ENCODE measurements at regions not wholly inside any gene's neighbourhood (a gene's known extent, or its start where the extent isn't known, plus 50 kb on each side); places are given as distances from the start of the nearest gene placed in this dataset.

DNA sequence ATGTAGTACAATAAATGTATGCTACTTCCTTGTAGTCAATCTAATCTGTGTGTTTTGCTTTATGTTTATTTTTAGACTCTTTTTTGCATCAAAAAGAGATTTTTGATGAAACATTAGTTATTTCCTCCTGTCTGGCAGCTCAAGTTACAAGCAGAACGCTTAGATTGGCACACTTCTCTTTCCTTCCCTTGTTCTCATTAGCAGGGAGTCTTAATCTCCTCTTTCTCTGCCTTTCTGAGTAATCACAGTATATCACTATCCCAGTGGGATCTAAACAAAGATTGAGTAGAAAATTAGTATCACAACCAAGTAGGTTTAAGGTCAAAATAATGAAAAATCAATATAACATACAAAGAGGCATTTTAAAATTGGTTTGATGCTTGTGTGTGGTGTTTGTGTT lies 1192.6 kb downstream of the C4orf33 start:
- no peak for DNase-seq (ENCODE audit: low spot score)

DNA sequence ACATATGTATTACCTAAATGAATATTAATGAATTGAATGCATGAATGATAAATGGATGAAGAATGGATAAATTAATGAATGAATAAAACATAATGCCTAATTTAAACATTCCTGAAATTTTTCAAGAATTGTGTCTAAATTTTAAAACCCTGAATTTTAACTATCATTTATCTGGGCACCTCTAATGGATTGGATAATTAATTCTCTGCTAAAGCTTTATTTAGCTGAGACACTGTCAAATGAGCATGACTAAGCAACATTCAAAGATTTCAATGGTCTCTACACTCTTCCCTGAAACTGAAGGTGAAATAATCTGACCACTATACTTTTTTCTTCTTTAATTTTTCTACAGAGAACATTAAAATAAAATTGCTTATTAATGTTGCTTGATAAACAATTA lies 1197.7 kb downstream of the C4orf33 start:
- no peak for DNase-seq (ENCODE audit: low spot score)

DNA sequence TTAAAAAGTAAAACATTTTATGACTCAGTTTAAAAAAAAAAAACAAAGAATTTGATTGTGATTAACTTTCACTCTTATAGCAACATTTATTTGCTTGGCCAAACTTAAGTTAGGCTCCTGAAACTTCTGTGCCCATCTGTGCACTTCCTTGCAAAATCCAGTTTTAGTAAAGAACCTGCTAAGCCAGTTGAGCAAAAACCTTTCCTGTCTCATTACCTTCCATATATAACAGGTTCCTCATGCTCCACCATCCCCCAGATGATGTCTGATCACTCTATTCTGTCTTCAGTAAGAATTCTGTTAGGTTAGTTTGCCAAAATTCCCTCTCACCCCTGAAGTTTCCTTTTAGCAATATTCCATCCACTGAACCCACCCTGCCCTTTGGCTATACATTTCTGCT lies 1200.5 kb downstream of the C4orf33 start:
- no peak for DNase-seq (ENCODE audit: low spot score)

DNA sequence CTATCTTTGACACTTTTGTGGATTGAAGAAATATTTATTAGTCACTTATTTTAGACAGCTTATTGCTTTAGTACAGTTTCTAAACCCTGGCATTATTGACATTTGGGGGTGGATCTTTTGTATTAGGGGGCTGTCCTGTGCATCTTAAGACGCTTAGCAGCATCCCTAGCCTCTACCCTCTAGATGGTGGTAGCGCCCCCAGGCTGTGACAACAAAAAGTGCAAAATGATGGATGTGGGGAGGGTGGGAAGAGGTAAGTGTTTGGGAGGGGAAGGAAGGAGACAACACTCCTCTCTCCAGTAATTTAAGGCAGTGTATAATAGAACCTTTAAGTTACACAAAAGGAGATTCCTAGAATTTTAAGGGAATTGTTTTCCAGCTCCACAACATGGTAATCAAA lies 1210.6 kb downstream of the C4orf33 start:
- no peak for DNase-seq (ENCODE audit: low spot score)

DNA sequence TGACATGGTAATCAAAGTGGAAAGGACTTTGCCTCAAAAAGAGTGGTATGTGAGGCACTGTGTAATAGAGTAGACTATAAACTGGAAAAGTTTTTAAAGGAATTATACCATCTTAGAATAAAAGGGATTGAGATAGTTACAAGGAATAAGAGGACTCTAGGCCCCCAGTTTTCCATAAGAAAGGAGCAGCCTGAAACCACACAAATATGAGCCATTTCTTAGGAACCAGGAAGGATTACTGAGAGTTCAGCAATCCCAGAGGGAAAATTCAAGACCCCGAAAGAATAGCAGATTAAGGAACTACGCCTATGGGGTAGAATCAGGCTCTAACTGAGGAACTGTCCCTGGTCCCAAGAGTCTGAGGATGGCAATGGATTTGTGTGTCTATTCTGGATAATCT lies 1213.3 kb downstream of the C4orf33 start:
- no peak for DNase-seq (ENCODE audit: low spot score)

DNA sequence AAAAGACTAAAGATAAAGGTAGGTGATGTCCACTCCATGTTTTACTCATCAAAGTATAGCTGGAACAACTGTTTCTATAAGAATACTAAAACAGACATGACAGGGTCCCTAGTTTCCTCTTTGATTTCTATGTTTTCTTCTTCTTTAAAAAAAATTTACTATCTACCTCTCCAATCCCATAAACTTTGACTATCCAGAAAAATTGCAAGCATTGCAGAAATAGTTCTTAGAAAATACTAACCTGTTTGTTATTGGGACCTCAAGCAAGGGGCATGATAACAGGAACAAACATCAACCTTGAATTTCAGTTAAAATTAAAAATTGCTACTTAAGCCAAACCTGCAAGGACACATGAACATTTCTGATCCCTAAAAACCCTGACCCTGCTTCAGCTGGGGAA lies 1226.5 kb downstream of the C4orf33 start:
- DNase-seq (ENCODE audit: low spot score) = no peak

DNA sequence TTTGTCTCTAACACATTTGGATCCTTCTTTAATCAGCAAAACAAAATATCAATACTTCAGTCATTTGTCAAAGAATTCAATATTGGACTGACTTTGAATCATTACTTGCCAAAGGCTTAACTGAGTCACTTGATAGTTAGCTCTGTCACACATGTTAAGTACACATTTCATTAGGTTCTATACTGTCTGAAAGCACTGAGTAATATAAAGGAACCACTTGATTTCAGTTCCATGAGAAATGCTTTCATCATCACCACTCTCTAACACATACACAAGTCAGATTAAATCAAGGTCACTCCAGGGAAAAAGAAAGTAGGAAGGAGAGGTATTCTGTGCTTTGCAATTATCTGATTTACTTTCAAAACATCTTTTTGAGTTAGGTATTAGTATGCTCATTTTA lies 1233.1 kb downstream of the C4orf33 start:
- DNase-seq (ENCODE audit: low spot score) = no peak

DNA sequence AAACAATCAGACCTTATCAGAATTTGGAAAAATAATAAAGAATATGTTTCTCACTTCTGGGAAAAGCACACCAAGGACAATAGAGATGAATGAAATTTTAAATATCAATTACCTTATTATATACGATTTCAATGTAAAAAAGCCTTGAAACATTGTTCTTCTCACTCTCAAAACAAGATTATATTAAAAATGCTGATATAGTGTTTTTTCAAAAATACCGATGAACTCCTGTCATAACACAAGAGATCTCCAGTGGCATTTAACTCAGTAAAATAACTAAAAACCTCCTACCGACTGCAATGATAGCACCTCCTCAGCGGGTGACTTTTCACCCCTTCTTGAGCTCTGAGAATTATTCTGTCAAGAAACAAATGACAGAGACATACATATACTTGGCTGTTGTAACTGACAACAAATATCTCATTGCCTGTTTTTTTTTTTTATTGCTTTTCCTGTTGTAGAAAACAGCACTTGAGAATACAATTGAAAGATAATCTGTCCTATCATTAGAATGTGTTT lies 1237.3 kb downstream of the C4orf33 start:
- no peak for DNase-seq (ENCODE audit: low spot score)

DNA sequence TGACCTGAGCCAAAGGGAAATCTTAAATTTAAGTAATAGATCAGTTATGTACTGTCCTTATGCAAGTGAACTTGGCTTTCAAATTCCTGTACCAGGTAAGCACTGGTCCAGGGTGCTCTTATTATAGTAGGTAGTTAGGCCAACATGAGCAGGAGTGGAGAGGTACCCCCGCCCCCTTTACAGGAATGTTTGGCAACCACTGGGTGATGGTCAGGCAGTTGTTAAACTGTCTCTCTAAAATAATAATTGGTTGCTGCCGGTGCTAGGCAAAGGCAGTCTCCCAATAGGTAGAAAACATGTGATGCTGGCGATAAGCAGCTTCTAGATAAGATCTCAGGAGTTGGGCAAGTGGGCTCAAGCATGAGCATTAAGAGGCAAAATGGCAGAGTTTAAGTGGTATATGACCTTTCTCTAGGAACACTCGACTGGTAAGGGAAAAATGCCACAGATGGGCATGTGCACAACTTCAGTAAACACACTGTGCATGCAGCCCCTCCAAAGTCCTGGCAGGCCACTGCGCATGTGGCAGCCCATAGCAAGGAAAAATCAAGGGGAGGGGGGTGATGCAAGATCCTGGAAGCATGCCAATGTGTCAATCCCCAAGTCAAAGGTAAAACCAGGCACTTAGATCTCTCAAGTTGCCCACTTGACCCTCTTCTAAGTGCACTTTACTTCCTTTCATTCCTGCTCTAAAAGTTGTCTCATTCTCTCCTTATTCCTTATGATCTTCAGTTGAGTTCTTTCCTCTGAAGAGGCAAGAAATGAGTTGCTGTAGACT lies 1239.7 kb downstream of the C4orf33 start:
- no peak for DNase-seq (ENCODE audit: low spot score)

DNA sequence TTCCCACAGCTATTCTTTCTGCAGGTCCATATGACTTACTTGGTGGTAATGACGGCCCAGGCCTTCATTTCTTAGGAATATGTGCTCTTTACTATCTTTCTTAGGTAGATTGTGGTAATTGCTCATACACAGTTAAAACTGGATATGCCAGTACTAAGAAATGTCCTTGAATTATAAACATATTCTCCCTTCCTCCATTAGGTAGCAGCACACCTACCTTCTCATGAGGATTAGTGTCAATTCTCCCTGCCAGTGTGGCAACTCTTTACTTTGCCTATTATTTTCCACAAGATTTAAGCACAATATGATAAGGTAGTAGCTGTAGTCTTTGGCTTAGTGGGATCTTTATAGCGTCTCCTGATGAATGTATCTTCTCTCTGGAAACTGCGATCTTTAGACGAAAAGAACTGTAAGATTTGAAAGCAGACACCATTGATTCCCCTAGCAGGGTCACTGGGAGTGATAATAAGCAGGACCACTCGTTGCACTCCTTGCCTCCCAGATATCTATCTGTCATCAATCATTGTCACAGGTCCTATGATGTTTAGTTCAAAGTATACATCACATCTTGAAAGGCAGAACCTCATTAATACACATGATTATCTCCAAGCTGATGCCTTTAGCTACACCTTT lies 1240.7 kb downstream of the C4orf33 start:
- no peak for DNase-seq (ENCODE audit: low spot score)

DNA sequence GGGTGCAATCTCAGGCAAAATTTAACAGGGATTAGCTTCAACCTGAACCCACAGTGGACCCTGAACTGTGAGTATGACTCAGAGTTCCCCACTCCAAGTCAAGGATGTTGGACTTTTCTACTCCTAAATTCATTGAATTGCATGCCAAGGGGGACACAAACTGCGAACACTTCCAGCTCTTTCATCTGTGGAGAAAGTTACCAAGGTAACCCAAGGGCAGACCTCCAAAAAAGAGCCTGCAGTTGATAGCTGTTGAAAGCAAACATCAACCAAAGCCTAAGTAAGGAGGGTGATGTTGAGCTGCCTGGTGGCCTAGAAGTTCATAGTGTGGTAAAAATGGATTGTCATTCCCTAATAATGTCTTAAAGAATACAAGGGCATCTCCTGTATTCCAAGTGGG lies 1242.9 kb downstream of the C4orf33 start:
- no peak for DNase-seq (ENCODE audit: low spot score)

DNA sequence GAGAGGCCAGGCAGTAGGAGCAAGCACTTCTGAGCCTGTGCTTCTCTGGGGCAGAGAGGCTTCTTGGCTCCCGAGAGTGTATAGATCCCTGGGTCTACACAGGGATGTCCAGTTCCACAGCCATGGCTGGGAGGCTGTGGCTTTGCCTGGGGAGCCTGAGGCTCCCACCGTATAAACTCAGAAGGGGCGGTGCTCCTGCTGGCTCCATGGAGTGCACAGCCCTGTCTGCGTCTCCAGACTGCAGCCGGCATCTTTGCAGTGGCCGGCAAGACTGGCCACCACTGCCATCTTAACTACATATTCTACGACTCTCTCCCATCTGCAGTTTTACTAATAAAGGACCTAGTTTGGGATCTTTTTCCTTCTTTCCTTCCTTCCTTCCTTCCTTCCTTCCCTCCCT lies 1253.8 kb downstream of the C4orf33 start:
- no peak for DNase-seq (ENCODE audit: low spot score)

DNA sequence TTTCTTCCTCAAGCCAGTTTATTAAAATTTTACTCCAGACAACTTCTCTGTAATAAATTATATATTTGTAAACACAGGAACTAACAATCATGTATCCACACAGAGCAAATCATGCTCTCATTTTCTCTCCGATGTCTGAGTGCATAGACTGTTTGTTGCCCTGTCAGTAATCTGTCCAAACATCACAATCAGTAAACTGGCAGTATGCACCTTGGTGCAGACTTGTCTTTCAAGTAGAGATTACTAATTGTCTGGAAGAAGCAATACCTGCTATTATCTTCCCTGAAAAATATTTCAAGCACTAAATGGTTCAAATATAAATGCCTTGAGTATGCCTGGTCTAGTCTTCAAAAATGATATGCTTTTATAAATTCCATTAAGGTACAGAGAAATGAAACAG lies 1260.9 kb downstream of the C4orf33 start:
- no peak for DNase-seq (ENCODE audit: low spot score)

DNA sequence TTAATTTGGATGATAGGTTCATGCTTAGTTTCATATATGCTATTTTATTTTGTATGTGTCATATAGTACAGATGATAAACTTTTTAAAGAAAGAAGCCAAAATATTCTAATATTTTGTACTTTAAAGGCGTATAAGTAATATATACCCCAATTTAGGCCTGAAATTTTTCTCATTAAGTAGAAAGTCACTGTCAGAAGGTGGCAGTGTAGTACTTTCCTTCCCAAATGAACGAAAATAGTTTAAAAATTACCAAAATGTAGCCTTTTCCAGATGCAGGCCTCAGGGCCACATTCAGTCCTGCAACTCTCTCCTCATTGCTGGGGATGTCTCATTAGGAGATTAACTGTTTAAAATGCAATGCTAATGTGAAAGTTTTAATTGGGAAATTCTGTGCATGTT lies 1263.6 kb downstream of the C4orf33 start:
- no peak for DNase-seq (ENCODE audit: low spot score)

DNA sequence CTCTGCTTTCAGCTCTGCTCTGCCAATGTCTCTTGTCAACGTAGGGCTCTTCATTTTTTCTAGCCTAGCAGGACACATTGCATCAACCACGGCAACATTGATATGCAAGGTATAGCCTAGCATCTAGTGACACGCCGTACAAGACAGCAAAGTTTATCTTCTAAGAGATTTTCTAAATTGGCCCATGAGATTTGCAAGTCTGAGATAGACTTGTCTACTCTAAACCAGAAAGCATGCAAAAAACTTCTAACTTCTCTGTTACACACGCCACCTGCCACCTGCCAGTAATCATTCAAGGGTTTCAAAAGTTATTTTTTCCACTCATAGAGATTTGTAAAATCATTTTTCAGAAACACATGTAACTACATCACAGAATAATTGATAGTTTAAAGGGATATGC lies 1265.7 kb downstream of the C4orf33 start:
- DNase-seq (ENCODE audit: low spot score) = no peak

DNA sequence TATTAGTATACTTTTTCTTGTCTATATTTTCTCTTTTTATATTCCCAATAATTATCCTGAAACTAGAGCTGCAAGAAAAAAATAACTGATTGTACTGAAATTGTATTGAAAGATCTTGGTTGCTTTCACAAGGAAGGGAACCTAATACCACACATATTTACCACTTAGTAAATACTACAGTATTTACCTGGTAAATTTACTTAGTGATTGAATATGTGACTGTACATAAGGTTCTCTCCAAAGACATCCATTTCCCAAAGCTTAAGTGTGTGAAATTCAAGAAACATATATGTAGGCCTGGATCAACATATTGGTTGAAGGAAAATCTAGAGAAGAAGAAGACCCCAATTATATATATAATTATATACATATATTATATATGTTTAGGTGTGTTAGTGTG lies 1272.7 kb downstream of the C4orf33 start:
- DNase-seq (ENCODE audit: low spot score) = no peak

DNA sequence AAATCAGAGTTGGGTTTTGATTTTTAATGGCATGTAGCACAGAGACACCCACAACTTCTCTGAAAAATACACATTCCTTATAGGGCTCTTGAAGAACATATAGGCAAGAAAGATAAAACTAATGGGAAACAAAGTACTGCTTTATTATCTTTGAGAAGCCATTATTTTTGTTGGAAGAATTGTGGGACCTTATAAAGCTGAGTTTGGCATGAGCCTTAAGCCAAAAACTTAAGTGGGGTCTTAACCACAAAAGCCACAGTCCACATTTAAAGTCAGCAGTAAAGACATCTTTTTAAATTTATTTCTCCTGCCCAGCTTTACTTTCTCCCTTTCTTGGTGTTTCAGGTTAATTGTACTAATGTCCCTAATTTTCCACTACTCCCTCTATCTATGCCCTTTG lies 1297.3 kb downstream of the C4orf33 start:
- DNase-seq (ENCODE audit: low spot score) = no peak

DNA sequence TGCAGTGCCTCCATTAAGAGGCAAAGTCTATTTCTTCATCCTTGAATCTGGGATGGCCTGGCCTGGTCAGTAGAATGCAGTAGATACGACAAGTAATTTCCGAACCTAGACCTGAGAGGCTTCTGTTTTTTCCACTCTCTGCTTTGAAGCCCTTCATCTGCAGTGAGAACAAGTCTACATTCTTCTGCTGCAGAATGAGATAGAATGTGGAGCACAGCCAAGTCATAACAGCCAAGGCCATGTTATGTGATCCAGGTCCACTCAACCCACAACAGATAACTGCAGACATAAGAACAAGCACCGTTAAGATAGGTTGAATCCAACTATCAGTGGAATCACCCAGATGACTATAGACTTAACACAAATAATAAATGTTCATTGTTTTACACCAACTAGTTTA lies 1297.7 kb downstream of the C4orf33 start:
- no peak for DNase-seq (ENCODE audit: low spot score)

DNA sequence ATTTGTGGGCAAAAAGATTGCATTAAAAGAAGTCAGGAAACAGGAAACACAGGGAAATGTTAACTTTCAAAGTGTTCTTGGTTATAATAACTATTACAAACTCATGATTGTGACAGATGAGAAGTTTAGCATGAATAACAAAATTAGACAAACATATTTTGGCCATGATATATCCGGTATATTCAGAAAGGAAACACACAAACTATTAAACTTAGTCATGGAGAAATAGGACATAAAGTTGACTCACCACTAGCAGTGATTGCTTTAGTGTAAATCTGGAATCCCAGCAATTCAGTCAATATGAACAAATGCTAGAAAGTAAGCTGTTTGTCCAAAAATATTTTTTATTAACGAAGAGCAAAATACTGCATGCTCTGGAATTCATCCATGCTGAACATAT lies 1299.9 kb downstream of the C4orf33 start:
- DNase-seq (ENCODE audit: low spot score) = no peak

DNA sequence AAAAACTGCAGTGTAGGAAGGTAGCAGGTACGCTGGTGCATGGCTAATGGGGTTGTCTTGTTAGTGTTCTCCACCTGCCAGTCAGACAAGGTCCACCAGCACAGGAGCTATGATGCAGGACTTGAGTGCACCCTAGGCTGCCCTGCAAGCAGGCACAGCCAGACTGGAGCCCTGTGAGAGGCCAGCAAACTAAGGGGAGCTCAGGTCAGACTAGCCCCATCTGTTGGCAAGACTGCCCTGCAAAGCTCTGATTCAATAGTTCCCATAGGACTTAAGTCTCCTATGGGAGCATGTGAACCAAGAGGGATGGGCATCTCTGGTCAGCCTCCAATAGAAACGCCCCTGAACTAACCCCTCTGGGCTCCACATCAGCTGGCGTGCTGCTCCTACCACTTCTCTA lies 1307.3 kb downstream of the C4orf33 start:
- no peak for DNase-seq (ENCODE audit: low spot score)

DNA sequence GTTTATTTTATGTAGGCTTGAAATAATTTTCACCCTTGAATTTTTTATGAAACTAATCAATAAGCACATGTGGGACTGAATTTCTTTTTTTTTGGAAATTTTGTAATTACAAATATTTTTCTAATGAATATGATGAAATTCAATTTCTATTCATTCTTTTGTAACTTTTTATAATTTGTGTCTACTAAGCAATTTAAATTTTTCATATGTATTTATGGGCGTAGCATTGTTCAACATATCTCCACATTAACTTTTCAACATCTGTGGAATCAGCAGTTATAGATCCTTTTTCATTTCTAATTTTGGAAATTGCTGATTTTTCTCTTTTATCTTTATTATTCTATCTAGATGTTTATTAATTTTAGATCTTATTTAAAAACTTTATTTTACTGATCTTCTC lies 1320.3 kb downstream of the C4orf33 start:
- DNase-seq (ENCODE audit: low spot score) = no peak

DNA sequence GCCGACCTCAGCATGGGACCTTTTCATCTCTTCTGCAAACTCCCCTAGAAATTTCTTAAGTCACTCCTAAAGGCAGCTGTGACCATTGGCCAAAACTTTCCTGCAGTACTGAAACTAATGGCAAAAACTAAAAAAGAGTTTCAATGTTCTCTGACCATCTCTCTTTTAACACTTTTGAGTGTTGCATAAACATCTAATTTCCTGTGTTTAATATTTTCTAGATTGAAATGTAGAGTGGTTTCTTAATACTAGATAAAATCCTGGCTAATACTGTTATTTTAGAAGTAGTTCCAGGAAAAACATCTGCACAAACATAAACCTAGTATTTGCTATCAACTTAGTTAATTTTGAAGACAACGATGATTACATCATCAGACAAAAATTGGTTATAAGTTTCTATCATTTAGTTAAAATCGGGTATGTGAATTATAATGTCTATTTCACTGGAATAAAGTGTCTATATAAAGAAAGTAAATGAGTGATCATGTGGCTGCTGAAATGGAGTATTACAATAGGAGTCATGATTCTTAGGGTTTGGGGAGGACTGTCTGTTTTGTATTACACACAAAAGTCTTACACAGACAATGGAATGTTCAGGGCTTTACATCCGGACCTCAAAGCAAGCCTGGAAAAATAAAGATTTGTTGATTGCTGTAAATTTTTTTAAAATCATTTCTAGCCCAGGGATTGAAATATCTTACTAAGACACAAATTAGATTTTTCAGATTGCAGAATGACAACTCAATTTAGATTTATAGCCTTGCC lies 1323.4 kb downstream of the C4orf33 start:
- no peak for DNase-seq (ENCODE audit: low spot score)

Data from mesenteric fat pad (tissue), 1 donor.